GM19328 (cell line): ENCODE measurements at regions not wholly inside any gene's neighbourhood (a gene's known extent, or its start where the extent isn't known, plus 50 kb on each side); places are given as distances from the start of the nearest gene placed in this dataset.
"Not testable (repeated sequence)": the region's sequence is repeated elsewhere in the genome, so short reads cannot be mapped to it uniquely, and the experiment has no call there.

Experiments
- ATAC-seq: cut with Tn5 transposase; IDR thresholded peaks from one replicate; pipeline ENCODE4 v1.9.1; 2021; ENCODE audit warnings: mild to moderate bottlenecking, moderate library complexity; ENCODE audit not compliant: unreplicated experiment

DNA sequence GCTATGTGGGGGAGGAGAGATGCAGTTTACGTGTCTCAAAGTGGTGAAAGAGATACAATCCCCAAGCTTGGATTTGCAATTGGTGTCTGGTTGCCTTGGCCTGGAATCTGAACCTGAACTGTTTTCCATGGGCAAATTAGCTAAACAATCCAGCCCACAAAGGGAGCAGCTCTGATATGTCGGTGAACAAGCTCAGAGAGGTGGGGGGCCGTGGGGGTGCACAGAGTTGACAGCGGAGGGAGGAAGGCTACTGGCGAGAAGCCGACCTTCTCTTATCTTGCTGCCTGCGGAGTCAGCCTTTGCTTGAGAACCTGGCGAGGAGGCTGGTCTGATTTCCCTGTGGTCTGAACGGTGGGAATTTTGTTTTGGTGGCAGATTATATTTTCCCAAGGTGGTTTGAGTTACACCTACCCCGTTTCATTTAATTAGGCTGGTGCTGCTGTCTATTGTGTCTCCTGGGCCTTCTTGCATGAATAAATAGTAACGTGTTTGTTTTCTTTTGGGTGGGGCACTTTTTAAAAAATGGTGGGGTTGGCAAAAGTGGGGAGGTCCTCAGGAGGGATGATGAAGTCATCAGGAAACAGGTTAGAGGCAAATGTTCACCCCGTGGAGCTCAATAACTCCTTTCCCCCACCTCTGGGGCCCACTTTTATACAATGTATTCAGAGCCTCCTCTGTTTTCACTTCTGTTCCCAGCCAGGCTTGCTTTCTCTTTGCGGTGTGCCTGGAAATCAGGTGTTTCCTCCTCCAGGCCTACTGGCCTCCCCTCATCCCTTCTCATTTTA, 80.9 kb upstream of the IGFBP5 start:
- ATAC-seq: no peak

DNA sequence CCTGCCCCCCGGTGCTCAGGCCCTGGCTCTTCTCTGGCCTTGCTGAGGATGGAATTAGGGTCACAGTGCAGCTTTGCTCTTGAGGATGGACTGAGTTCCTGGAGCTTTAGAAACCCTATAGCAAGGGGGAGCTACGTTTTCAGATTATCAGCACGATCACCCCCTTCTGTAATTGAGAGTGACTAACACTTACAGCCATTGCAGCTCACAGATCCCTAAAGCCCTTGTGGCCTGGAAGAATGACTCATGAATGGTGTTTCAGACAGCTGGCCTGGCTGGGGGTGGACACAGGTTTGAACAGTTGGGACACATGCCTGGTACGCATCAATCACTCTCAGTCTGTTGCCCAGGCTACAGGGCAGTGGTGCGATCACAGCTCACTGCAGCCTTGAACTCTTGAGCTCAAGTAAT, 79.7 kb upstream of the IGFBP5 start:
- ATAC-seq: no peak

DNA sequence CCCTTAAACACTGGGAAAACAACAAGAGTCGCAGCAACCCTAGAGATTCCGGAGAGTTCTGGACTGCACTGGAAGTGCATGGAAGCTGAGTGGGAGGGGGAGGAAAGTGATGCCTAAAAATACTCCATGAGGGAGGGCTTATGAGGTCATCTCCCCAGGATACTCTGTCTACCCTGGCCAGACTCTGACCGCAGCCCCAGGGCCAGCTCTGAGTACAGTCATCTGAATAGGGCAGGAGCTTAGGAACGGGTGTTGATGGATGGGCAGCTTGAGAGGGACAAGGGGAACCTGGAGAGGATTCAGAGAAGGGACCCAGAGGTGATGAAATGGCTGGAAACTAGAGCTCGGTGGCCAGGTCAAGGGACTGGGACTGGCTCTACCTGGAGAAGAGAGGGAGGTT, 79.3 kb upstream of the IGFBP5 start:
- ATAC-seq: no peak

DNA sequence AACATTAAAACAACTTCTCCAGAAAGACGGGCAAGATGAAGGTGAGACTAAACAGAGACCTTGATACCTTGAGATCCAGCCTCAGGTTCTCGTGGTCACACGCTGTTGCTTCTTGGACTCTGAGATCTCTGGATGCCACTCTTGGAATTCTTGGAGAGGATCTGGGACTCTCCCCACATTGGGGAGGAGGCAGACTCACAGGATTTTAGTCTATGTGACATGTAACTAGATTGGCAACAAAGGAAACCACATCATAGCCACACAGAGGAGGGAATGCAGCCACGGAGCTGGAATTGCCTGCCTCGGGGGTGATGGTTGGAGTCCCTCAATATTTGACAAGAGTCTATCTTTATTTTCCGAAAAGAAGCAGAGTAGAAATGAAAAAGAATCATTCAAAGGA, 78.8 kb upstream of the IGFBP5 start:
- no peak for ATAC-seq

DNA sequence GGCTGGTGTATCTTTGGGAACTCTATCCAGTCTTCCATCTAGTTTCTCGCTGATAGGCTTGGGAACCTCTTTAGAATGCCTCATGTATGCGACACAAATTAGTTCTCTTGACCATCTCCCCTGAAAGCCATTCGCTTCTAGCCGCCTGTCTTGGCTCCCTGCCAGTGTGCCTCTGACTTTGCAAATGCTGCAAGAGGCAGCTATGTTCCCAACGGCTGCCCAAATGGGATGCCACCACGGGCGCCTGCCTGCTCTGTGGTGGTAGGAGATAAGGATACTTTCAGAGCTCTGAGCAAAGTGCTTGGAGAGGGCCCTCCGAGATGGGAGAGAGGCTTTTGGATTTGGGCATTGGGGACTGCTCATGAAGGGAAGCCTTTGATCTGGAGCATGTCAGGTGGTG, 77.7 kb upstream of the IGFBP5 start:
- ATAC-seq: no peak

DNA sequence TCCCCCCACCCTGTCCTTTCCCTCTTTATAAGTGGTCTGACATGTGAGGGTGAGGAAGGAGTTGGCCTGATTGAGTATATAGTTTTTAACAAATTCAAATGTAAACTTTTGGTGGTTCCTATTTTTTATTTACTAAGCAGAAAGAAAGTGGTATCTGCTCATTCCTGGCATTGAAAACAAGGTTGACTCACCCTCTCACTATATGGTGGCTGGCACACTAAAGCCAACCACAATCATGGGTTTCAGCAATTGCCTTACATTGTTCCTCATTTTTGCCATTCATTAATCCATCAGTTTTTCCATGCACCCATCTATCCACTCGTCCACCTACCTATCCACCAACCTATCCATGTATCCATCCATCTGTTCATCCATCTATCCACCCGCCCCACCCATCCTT, 75.4 kb upstream of the IGFBP5 start:
- no peak for ATAC-seq

DNA sequence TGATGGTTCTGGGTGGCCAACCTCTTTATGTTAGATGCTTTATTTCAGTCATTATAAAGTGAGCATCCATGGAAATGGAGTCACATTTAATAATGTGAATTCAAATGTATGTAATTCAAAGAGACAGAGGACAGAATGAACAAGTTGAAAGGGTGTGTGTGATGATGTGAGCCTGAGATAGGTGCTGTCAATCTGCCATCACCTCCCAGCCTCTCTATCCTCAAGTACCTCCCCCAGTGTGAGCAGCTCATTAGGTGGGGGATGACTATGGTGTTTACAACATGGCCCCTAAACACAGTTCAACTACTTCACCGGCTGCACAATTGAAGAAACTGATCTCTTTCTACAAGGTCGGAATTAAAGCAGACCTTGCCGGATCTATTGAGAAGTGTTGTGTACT, 74.7 kb upstream of the IGFBP5 start:
- no peak for ATAC-seq

DNA sequence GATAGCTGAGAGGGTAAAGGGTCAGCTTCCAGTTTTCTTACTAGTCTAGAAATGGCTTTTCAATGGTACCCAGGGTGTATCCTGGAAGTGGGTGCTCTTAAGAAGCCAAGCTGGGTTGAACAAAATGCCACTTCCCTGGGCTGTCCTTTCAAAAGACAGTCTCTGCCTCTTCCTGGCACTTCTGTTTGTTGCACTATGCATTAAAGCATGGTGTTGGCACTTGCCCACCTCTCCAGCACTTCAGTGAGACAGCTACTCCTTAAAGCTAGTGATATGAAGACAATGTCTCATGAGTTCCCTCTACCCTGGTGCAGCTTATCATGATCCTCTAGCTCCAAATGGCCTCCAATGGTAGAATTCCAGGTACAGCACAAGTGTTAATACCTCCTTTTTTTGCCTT, 74.3 kb upstream of the IGFBP5 start:
- no peak for ATAC-seq

DNA sequence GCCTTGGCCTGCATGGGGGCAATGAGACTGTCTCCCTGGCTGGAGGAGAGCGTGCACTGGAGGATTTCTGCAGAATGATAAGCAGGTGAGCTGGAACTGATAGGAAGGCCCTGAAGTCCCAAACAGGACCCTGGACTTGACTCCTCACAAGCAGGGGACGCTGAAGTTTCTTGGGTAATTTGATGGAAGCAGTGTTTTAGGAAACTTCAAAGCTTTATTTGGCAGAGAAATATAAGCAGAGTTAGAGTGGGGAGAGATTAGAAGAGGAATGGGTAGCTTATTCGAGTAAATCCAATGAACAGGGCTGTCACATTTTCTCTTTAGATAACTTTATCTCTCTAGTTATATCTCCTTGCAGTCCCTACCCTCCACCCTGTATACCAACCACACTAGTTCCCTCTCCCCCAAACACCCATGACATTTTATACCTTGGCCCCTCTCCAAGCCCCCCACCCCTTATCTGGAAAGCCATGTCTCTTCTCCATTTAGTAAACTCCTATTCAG, 73.6 kb upstream of the IGFBP5 start:
- ATAC-seq: no peak

DNA sequence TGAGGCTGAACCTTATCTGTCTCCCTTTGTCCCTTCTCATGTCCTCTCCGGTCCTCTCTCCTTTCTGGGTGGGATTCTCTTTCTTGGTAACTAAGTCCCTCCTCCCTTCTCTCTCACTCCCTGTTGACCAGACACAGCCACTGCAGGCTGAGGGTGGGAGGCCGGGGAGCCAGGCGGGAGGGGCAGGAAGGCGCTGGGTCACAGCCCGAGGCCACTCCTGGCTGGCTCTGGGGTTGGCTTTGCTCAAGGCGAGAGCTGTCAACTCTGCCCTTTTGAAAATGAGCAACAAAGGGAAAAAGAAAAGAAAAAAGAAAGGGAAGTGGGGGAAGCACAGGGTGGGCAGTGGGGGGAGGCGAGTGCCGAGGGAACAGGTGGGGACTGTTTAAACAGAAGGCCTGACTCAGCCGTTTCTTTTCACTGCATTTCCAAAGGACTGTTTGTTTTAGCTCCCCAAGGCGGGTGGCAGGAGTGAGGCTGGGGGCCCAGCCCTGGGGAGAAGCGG, 70.5 kb upstream of the IGFBP5 start:
- ATAC-seq: no peak

DNA sequence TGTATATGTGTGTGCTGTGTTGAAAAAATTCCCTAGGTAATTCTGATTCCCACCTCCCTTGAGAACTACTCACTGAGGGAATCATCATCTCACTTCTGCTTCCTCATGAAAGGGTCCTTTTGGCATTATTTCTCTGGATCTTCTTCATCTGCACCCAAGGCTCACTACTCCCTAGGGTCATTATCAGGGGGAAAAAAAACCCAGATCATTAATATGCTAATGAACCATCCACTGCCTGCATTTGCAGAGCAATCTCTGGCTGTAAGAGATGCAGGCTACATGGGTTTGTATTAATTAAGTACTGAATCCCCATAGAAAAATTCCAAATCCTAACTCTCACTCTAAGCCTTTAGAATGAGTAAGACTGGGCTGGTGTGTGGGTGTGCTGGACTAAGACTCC, 68.0 kb upstream of the IGFBP5 start:
- no peak for ATAC-seq

DNA sequence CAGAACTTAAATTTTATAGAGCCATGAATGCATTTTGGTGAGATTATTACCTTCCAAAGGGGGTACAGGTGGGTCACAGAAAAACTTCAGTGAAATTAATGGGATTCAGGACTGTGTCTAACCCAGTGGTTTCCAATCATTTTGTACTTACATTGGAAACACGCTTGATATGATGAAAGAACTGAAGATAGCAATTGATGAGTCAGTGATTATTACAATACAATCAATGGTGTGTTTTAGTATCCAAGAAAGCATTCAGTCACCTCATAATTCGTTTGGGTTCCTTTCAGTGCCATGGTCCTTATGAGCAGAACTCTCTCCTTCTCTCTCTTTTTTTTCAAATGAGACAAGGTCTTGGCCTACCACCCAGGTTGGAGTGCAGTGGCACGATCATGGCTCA, 66.5 kb upstream of the IGFBP5 start:
- no peak for ATAC-seq

DNA sequence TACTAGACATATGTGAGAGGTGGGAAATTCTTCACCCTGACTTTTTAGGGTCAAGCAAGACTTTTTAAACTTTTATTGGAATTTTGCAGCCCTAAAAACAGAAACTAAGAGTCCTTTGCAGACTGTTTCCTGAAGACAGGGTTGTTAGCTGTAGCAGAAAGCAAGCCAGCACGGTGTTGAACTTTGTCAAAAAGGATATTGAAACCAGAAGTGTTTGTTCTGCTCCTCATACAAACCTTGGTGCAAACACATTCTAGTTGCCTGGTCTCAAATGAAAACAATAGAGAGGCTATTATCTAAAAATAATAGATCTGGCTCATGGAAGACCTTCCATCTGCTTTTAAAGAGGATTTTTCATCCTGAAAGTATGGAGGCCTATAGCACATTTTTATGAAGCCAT, 65.8 kb upstream of the IGFBP5 start:
- ATAC-seq: no peak

DNA sequence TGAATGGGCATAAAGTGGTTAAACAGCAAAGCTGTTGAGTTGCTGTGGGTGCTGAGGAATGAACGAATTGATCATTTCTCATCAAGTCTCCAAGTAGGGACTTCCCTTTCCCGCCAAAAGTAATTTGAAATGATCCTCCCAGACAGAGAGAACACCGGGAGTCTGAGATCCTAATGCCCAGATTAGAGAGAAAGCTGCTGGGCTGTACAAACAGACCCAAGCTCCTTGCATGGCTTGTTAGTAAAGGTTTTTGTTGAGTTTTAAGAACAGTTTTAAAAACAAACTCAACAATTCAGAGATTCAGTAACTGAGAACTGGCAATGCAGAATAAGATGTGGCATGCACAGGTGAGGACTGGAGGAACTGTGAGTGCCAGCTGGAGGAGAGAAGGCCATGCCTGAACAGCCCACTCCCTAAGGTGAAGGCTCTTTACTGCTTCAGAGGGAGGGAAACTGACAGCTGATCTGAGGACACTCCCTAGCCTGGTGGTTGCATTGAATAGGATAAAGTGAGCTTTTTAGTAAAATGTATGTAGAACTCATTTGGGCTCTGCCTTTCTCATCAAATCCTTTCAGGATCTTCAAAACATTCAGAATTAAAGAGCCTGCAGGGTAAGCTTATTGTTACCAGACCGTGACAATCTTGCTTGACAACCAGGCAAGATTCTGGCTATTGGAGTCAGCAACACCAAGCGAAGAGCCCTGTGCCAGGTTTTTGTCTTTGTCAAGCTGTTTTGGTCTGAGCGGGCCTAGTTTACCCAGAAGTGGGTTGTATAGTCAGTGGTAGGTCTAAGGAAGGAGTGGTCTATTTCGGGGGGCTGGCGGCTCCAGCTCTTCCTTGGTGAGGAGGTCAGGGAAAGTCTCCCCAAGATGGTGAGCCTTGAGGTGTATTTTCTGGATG, 63.2 kb upstream of the IGFBP5 start:
- no peak for ATAC-seq

DNA sequence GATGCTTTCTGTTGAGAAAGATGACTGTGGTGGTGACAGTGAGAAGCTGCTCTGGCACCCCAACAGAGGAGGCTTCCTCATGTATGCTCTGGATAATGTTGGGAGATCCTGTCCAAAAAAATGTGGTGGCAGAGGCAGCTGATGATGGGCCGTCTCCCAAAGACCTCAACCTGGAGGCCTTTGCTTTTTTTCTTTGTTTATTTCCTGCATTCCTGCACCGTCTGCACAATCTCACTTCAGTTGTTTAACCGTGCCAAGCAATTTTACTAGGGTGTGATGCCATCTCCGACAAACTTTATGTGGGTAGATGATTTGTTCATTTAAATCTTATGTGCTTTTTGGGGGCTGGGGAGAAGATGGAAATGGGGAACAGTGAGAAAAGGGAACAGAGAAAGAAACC, 62.2 kb upstream of the IGFBP5 start:
- ATAC-seq: no peak

DNA sequence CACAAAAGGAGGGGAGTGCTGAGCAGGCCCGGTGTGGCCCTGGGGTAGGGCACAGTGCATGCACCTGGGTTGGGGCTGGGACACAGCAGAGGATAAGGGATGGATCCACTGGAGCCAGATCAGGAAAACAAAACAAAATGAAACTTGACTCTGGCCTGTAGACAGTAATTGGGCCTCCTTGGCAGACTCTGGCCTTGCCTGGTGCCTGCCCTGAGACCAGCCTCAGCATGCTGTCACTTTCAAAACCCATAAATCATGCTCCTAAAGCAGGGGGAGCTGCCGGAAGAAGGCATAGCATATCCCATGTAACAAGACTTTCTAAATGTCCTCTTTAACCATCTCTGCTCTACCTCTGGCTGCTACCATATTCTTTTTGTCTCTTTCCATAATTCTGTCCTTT, 61.1 kb upstream of the IGFBP5 start:
- ATAC-seq: no peak

DNA sequence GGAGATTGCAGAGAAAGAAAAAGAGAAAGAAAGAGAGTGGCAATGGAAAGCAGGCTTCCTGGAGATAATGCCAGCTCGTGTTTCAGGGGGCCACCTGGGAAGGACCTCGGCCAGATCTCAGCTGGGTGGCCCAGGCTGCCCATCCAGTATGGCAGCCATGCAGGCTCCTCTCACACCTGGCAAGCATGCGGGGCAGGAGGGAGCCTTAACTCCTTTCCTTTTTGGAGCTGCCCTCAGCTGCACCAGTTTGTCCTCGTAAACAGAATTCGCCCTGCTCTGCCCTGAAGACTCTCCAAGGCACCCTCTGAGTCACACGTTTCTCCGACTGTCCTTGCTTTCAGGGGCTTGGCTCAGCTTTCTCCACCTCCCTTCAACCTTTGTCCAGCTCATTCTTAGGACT, 59.5 kb upstream of the IGFBP5 start:
- ATAC-seq: no peak

DNA sequence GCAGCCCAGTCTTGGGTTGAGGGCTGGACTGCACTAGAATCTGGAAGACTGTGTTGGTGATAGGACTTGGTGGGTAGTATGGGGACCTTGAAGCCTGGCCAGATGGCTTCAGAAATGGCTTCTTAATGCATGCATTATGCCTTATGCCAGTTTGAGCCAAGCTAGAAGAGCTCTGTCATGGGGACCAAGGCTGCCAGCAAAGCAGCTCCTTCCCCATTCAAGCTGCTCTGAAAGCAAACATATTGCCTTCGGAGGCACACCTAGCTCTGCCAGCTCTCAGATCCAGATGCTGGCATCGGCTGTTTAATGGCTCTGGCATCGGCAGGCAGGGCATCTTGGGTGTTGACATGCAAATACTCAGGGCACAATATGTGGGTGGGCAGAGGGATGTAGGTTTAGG, 59.0 kb upstream of the IGFBP5 start:
- no peak for ATAC-seq

DNA sequence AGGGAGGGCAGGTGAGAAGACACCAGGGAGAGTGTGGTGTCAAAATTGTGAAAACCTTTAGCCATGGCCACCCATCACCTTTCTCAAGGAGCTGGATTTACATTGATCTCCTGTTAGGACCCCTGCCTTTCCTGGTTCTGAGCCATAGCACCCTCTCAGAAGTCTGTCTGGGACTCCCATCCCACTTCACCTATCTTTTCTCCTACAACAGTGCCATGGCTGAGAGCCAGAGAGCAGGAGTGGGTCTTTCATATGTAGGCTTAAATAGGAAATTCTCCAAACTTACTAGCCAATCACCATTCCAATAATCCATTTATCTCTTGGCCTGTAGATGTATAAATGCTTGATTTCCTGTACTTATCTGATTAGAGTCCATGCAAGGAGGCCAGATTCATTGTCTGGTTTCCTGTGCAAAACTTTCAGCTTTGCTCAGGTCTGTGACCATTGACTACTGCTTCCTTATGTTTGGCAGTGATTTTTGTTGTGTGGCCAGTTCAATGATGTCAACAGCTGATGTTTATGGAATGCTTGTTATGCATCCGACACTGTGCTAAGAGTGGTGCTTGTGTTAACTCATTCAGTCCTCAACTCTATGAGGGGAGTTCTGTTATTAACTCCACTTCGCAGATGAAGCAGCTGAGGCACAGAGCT, 57.6 kb upstream of the IGFBP5 start:
- ATAC-seq: no peak

DNA sequence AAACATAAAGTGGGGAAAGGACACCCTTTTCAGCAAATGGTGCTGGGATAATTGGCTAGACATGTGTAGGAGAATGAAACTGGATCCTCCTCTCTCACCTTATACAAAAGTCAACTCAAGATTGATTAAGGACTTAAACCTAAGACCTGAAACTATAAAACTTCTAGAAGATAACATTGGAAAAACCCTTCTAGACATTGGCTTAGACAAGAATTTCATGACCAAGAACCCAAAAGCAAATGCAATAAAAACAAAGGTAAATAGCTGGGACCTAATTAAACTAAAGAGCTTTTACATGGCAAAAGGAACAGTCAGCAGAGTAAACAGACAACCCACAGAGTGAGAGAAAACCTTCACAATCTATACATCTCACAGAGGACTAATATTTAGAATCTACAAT, 55.4 kb upstream of the IGFBP5 start:
- ATAC-seq: not testable (repeated sequence)

DNA sequence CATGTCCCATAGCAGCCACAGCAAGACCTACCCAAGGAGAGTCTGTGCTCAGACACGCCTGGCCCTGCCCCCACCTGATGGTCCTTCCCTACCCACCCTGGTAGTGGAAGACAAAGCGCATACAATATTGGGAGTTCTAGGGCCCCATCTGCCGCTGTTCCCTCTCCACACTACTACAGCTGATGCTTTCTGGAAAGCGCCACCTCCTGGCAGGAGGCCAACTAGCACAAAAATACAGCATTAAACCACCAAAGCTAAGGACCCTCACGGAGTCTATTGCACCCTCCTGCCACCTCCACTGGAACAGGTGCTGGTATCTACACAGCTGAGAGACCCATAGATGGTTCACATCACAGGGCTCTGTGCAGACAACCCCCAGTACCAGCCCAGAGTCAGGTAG, 50.9 kb upstream of the IGFBP5 start:
- not testable (repeated sequence) for ATAC-seq
